ENCODE measurements at regions not wholly inside any gene's neighbourhood (a gene's known extent, or its start where the extent isn't known, plus 50 kb on each side); places are given as distances from the start of the nearest gene placed in this dataset.
"Not testable (repeated sequence)": the region's sequence is repeated elsewhere in the genome, so short reads cannot be mapped to it uniquely, and the experiment has no call there.

DNA sequence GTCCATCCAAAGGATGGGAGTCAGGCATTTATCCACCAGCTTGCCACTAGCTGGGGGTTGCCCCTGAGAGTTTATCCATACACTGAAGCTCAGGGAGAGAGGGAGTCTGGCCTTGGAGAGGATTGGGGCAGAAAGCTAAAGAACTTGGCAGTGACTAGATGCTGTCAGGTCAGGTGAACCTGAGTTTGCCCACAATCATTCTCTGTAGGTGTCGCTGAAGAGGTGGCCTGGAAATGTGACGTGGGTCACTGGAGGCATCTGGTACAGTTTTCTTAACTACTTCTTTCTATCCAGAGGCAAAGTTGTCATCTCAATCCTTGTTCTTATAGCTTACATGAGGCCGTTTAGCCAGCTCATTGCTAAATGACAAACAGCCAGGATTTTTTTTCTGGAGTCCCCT is 298.0 kb upstream of the CTNNB1 start:
- DNase-seq (ENCODE audit: low spot score): no peak

DNA sequence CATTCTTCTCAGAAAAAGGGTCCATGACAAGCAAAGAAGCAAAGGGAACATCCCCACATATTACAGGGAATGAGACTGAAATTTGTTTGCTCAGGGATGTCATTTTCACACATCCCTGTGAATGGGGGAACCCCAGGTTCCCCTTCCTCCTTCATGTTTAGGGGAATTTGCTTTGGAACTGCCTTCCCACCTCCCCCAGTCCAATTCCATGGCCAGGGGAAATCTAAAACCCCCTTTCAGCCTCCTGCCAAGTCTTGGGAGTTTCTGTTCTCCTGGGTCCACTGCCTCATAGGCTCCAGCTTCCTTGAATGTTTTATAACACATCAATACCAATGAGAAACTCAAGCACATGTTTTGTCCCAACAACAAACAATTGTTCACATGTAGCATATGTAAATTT is 297.5 kb upstream of the CTNNB1 start:
- no peak for DNase-seq (ENCODE audit: low spot score)

DNA sequence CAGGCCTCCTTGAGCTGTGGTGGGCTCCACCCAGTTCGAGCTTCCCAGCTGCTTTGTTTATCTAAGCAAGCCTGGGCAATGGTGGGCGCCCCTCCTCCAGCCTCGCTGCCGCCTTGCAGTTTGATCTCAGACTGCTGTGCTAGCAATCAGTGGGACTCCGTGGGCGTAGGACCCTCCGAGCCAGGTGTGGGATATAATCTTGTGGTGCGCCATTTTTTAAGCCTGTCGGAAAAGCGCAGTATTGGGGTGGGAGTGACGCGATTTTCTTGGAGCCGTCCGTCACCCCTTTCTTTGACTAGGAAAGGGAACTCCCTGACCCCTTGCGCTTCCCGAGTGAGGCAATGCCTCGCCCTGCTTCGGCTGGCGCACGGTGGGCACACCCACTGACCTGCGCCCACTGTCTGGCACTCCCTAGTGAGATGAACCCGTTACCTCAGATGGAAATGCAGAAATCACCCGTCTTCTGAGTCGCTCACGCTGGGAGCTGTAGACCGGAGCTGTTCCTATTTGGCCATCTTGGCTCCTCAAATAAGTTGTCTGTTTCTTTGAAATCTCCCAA is 291.3 kb upstream of the CTNNB1 start:
- DNase-seq (ENCODE audit: low spot score): not testable (repeated sequence)

DNA sequence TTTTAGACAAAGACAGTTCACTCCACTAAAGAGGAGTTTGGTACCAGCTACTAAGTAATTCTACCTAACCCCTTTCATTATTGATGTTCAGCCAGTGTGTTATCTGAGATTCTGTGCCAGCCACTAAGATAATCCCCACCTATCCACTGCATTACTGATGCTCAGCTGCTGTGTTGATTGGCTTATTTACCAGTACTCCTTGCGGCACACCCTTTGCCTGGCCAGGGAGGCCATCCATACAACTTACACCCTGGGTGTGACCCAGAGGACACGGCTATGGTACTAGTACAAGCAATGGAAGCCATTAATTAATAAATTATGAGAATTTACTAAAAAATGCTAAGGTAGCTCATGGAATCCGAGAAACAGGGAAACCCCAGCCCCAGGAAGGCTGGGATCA is 290.7 kb upstream of the CTNNB1 start:
- no peak for DNase-seq (ENCODE audit: low spot score)

DNA sequence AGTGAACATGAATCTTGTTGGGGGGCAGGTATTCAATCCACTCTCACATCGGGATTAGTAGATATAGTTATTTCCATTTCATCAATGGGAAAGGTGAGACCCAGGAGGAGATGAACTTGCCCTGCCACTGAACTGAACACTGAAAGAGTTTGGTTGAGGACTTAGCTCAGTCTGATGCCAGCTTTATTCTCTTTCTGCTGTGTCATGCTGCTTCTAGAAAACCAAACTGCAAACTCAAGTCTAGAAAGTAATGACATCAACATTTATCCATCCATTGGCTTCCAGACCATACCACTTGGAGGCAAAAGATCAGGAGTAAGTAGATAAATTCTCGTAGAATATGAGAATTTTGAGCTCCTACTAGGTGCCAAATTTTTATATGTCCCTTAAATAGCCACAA is 288.0 kb upstream of the CTNNB1 start:
- DNase-seq (ENCODE audit: low spot score): no peak

DNA sequence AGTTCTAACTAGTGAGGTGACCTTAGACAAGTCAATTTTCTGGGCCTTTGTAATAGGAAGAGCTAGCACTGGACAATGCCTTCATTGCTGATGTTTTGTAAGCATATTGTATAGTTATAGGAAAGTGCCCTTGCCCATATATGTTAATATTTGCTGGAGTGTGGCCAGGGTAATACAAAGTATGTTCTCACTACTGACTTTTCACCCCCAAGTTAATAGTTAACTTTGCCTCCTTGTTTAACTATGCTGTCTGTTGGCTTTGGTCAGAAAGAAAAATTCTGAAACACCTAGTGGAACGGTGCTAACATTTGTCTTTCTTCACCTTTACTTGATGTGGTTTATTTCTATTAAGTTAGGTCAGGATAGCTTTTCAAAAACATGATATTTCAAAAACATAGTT is 287.4 kb upstream of the CTNNB1 start:
- DNase-seq (ENCODE audit: low spot score): peak; percentile 37

DNA sequence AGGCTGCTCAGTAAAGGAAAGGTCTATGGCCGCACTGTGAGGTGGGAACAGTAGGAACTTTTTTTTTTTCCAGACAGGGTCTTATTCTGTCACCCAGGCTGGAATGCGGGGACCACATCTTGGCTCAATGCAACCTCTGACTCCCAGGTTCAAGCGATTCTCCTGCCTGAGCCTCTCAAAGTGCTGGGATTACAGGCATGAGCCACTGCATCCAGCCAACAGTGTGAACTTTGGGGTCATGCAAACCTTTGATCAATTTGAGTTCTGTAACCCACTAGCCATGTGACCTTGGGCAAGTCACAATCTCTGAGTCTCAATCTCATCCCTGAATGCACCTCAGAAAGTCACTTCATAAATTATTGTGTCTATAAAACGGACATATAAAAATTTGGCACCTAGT is 286.8 kb upstream of the CTNNB1 start:
- DNase-seq (ENCODE audit: low spot score): no peak

DNA sequence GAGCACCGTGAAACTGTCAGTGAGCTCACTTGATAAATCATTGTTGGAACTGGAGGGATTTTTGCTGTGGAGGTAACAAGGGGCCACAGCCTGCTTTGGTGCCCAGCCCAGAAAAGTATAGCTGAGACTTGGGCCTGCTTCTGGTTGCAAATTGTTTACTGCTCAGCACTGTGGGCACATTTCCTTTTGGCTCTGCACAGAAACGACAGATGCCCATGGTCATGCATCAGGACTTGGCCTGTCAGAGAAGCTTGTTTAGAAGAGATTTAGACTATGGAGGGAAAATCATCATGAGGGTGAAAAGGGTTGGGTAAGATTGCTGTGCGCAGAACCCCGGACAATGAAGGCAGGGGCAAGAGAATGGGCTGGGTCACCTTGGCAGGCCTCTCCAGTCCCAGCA is 286.1 kb upstream of the CTNNB1 start:
- no peak for DNase-seq (ENCODE audit: low spot score)

DNA sequence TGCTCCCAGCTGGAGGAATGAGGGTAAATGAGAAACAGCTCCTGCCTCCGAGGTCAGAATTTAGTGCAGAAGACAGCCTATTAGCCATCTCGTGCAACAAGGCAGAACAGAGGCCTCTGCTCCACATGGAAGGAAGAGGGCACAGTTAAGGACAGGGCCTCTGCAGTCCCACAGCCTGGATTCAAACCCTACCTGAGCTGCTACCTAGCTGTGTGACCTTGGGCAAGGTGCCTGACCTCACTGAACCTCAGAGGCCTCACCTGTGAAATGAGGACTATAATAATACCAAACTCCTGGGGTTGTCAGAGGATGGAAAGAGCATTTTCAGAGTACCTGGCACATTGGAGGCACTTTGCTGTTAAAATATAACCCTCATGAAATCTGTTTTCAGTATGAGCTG is 285.7 kb upstream of the CTNNB1 start:
- no peak for DNase-seq (ENCODE audit: low spot score)

DNA sequence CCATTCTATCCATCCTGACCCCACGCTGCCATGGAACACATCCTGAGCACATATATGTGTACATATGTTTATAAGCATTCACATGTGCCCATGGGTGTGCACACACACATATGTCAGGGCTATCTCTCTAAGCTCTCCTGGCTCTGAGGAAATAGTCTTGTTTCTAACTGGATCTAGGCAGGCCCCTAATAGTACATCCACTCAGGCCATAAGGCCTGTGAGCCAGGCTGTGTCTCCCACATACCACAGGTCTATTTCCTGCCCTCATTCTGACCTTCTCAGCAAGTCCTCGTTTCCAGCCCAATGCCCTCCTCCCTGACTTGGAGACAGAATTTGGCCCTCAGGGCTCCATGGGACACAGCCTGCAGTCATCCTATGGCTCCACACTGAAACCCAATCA is 284.8 kb upstream of the CTNNB1 start:
- no peak for DNase-seq (ENCODE audit: low spot score)

DNA sequence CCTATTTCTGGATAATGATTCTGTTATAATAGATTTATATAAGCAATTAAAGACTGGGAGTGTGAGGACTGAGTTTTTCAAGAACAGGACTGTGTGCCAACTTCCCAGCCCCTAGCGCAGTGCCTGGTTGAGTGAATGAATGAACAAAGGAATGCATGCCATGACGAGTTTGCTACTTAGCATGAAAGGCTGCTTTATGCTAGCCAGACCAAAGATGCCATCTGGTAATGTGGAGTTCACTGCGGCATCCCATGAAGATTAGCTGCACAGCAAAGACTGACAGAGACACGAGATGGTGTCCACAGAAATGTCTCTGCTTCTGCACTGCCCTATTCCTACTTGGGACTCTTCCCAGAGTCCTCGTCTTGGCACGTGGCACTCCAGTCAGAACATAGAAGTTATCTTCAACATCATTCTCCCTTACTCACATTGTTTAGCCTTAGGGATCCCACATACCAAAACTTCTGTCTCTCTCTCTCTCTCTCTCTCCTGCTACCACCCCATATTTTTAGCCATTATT is 283.9 kb upstream of the CTNNB1 start:
- DNase-seq (ENCODE audit: low spot score): no peak

DNA sequence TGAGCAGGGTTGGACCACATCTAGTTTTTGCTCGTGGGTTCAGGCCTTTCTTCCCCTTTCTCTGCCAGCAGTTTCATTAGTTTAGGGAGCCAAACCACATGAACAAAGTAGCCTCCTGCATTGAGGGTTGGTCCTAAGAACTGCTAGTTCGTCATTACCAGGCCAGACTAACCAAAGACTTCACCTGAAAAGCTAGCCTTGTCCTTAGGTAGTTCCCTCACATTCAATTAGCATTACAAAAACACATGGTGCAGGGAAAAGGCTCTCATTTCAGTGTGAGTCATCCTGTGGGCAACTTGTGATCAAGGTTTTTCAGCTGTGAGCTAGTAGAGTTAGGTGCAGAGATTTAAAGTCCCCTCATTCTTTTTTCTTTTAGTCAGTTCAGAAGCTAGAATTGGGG is 279.3 kb upstream of the CTNNB1 start:
- DNase-seq (ENCODE audit: low spot score): no peak

DNA sequence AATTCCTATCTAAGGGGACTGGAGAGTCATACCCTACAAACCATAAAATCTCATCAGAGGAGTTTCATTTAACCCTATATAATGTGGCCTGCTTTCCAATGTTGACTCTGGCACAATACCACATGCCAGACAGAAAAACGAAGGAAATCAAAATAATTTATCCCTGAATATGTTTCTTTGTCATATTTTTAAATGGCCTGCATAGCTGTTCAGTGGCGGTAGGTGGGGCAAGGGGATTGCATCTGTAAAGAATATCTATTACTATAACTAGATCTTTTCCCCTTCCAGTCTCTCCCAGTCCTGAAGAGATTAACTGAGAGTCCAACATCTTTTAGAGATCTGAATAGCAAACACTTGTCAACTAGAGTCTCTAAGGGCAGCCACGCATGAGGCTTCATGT is 278.1 kb upstream of the CTNNB1 start:
- DNase-seq (ENCODE audit: low spot score): no peak

DNA sequence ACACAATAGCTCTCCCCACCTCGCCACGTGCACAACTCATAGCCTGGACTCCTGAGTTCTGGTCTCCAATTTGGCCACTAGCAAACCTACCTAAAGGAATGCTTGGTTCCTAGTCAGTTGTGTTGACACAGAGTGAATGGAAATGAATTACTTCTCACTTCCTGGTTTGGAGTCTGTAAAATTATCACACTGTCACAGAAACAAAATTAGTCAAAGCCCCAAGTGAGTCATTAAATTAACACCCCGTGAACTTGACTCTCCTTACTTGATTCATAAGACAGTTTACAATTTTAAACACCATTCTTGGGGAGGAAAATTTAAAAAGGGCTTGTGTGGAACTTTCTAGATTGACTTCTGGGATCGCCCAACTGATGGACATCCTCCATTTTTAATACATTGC is 276.2 kb upstream of the CTNNB1 start:
- DNase-seq (ENCODE audit: low spot score): no peak

DNA sequence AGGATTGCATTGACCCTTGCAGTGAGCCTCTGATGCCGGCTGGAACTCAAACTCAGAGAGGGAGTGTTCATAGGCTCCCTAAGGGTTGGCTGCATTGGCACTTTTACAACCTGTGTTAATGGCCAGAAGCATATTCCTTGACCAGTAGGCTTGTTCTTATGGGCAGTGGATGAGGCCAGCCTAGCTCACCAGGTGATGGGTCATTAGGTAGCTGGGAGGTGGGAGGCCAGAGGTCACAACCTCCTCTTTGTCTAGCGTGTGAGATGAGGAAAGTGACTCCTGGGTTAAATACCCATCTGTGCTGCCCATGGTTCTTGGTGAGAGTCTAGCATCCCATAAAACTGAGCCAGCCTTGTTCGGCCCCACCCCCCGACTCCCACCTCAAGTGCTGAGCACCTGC is 275.7 kb upstream of the CTNNB1 start:
- no peak for DNase-seq (ENCODE audit: low spot score)

DNA sequence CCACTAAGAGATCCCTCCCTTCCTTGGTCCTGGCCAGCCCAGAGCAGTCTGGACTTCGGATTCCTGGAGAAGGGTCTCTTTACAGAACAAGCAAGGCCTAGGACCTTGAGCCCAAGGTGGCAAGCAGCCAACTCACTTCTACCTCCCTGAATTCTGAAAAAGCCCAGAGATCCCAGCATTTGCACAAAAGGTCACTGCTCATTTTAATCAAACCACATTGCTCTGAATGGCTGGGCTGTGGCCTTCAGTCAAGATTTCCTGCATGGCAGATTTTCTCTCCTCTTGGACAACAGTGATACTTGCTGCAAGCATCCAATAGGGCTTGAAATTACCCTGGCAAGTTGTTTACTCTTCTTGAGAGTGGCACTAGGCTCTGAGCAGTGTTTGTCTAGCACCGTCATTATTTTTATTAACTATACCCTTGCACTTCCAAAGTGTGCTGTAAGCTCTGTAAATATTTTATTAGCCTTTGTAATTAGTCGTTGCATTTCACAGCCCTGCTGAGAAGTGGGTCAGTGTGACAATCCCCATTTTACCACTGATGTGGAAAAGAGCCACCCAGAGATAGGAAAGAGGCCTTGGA is 274.7 kb upstream of the CTNNB1 start:
- DNase-seq (ENCODE audit: low spot score): no peak

DNA sequence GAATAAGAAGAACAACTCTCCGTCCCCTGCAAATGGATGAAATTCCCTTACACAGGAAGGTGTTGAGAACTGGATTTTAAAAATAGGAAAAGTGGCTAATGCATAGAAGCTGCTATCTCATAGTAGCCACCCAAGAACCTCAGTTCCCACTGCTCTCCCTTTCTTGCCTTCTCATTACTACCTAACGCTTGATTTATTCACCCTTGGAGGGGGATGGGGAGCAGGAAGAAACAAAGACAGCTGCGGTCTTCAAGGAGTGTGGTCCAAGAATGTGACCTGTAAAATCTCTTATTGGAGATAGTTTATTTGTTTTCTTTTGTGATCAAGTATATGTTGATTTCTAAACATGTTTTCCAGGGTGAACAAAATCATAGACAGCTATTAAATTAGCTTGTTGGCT is 274.1 kb upstream of the CTNNB1 start:
- no peak for DNase-seq (ENCODE audit: low spot score)

DNA sequence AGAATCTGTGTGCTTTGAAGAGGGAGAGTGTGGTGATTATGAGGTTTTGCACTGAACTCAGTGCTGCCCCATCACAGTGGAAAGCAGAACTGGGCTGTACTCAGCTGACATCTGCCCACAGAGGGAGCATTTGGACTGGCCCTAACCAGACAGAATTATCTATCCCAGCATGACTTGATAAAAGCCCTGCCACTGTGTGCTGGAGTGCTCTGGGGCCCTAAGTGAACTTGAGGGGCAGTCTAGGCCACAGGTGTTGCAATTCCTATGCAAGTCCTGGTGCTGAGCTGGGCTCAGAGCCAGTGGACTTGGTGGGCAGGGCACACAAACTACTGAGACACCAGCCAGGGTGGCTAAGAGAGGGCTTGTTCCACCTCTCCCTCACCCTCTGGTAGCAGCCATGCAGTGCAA is 269.2 kb upstream of the CTNNB1 start:
- DNase-seq (ENCODE audit: low spot score): no peak

DNA sequence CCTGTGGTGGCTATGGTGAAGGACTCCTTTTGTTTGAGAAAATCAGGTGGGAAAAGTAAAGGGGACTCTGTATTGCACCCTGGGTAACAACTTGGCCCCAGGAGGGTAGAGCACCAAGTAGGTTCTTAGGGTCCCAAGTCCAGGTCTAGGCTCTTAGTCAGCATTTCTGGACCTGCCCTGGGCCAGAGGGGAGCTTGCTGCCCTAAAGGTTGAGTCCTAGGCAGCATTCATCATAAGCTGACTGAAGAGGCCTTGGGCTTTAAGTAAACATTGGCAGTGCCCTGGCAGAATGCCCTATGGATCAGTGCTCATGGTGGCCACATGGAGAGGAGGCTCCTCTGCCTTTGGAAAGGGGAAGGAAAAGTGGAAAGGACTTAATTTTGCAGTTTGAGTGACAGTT is 268.5 kb upstream of the CTNNB1 start:
- DNase-seq (ENCODE audit: low spot score): no peak

DNA sequence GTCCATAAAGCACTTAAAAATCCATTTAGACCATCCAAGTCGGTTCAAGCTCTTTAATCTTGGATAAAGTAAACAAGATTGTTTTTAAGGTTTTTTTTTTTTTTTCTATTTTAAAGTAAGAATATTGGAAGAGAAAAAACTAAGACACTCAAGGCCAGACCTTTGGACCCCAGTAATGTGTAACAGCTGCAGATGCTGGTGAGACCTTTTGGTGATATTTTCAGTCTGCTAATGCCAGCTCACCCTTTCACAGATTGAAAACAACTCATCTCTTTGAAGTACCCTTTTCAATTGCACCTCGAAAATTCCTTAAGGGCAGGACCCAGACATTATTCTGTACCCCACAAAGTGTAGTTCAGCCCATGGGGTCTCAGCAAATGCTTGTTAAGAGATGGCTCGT is 260.7 kb upstream of the CTNNB1 start:
- DNase-seq (ENCODE audit: low spot score): no peak

DNA sequence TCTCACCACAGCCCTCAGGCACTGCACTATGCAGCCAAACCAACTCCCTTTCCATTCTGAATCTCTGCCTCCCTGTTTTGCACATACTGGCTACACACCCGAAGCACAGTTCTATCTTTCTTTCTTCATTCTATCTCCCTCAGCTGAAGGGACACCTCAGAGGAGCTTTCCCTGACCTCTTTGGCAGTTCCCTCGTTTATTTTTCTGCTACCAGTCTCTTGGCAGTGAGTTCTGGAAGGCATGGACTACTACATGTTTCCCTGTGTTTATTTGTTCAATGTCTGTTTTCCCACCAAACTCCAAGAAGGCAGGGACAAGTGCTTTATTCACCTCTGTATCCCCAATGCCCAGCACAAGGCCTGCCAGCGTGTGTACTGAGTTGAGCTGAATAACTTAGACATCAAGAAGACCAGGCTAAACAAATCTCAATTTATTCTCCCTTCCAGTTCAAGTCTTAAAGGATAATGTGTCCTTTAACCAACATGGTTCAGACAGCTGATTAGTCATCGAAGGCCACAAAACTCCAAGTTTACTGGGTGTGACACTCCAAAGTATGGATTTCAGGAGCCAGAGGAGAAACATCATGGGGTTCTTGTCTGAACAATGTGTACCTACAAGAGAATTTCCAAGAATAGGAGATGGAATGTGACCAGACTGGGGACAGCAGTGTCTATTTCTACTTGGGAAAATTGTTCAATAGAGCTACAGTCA is 260.1 kb upstream of the CTNNB1 start:
- no peak for DNase-seq (ENCODE audit: low spot score)

DNA sequence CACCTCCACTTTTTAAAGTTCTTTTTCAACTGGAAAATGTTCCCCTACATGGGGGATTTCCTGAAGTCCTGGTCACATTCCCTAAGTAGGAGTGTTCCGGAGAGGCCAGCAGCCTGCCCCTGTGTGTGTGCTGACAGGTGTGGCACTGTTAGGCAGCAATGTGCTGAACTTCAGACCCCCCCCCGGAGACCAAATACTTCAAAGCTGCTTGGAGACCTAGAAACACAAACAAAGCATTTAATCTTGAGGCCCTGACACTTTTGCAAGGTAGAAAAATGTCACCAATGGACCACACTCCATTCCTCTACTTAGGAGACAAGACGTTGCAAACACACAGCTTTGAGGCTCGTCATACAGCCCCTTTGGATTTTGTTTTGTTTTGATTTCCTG is 259.6 kb upstream of the CTNNB1 start:
- no peak for DNase-seq (ENCODE audit: low spot score)

DNA sequence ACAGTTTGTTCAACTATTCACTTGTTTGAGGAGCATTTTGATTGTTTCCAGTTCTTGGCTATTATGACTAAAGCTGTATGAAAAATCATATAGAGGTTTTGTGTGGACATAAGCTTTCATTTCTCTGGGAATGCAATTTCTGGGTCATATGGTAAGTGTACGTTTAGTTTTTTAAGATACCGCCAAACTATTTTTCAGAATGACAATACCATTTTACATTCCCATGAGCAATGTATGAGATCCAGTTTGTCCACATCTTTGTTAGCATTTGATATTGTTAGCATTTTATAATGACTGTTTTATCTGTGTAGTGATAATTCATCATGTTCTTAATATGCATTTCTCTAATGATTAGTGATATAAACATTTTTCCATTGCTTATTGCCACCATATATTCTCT is 258.7 kb upstream of the CTNNB1 start:
- no peak for DNase-seq (ENCODE audit: low spot score)

DNA sequence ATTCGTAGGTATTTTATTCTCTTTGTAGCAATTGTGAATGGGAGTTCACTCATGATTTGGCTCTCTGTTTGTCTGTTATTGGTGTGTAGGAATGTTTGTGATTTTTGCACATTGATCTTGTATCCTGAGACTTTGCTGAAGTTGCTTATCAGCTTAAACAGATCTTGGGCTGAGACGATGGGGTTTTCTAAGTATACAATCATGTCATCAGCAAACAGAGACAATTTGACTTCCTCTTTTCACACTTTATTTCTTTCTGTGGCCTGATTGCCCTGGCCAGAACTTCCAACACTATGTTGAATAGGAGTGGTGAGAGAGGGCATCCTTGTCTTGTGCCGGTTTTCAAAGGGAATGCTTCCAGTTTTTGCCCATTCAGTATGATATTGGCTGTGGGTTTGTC is 252.3 kb upstream of the CTNNB1 start:
- DNase-seq (ENCODE audit: low spot score): not testable (repeated sequence)
